T-helper 2 cell treated with Interferon-gamma antibody and Interleukin-4, amounts not matched to agents 5 μg/mL and 100 μg/mL, for 36 hours (primary cell): ENCODE measurements at regions not wholly inside any gene's neighbourhood (a gene's known extent, or its start where the extent isn't known, plus 50 kb on each side); places are given as distances from the start of the nearest gene placed in this dataset.
"Not testable (repeated sequence)": the region's sequence is repeated elsewhere in the genome, so short reads cannot be mapped to it uniquely, and the experiment has no call there.

Experiments
- DNase-seq: peaks from one replicate; pipeline ENCODE4 v3.0.0; 2021; ENCODE audit warnings: low spot score
- H3K27ac Mint-ChIP-seq: one replicate; pipeline ENCODE4 v1.8.0; 2021; ENCODE audit warnings: mild to moderate bottlenecking, mixed read lengths
- H3K27me3 Mint-ChIP-seq: one replicate; pipeline ENCODE4 v1.8.0; 2021; ENCODE audit warnings: low read depth, mixed read lengths
- H3K36me3 Mint-ChIP-seq: one replicate; pipeline ENCODE4 v1.8.0; 2021; ENCODE audit warnings: low read depth, mixed read lengths
- H3K4me1 Mint-ChIP-seq: one replicate; pipeline ENCODE4 v1.8.0; 2021; ENCODE audit warnings: low read depth, mixed read lengths
- H3K4me3 Mint-ChIP-seq: one replicate; pipeline ENCODE4 v1.8.0; 2022; ENCODE audit warnings: mild to moderate bottlenecking, moderate library complexity, mixed read lengths
- H3K9me3 Mint-ChIP-seq: one replicate; pipeline ENCODE4 v1.8.0; 2021; ENCODE audit warnings: mixed read lengths

- no peak overlapping the region for H3K27ac Mint-ChIP-seq
- no peaks in the 10 kb centered on the region for H3K27me3 Mint-ChIP-seq
- H3K4me1 Mint-ChIP-seq, result no peaks in the 10 kb centered on the region
- no peaks in the 10 kb centered on the region for H3K9me3 Mint-ChIP-seq
- no peak for DNase-seq
- no peaks in the 10 kb centered on the region for H3K36me3 Mint-ChIP-seq
- no peak overlapping the region for H3K4me3 Mint-ChIP-seq
These were observed 761.8 kb downstream of the TRAM1L1 start for GRCh38 chr4:116323606-116324005.

- Mint-ChIP-seq H3K27me3 (no peaks in the 10 kb centered on the region), H3K4me3 (no peak overlapping the region), H3K36me3 (no peaks in the 10 kb centered on the region), H3K9me3 (no peaks in the 10 kb centered on the region), H3K4me1 (no peaks in the 10 kb centered on the region), H3K27ac (no peak overlapping the region)
- no peak for DNase-seq
These were observed 763.9 kb downstream of the TRAM1L1 start for GRCh38 chr4:116321471-116321870.

- no peaks in the 10 kb centered on the region for H3K4me1 Mint-ChIP-seq
- no peaks in the 10 kb centered on the region for H3K27me3 Mint-ChIP-seq
- H3K9me3 Mint-ChIP-seq, result no peaks in the 10 kb centered on the region
- H3K36me3 Mint-ChIP-seq, result no peaks in the 10 kb centered on the region
- DNase-seq, result no peak
- H3K27ac Mint-ChIP-seq, result no peak overlapping the region
- no peak overlapping the region for H3K4me3 Mint-ChIP-seq
These were observed 764.5 kb downstream of the TRAM1L1 start for GRCh38 chr4:116320859-116321258.

GRCh38 chr4:116303736-116304188, 781.6 kb downstream of the TRAM1L1 start:
- Mint-ChIP-seq H3K4me3 (no peak overlapping the region), H3K4me1 (no peaks in the 10 kb centered on the region), H3K27ac (no peak overlapping the region), H3K36me3 (no peaks in the 10 kb centered on the region), H3K27me3 (no peaks in the 10 kb centered on the region), H3K9me3 (no peaks in the 10 kb centered on the region)
- no peak for DNase-seq

GRCh38 chr4:116302990-116303735, 782.2 kb downstream of the TRAM1L1 start:
- Mint-ChIP-seq H3K27me3 (no peaks in the 10 kb centered on the region), H3K27ac (no peak overlapping the region), H3K4me3 (no peak overlapping the region), H3K9me3 (no peaks in the 10 kb centered on the region), H3K36me3 (no peaks in the 10 kb centered on the region), H3K4me1 (no peaks in the 10 kb centered on the region)
- no peak for DNase-seq

GRCh38 chr4:116275006-116275405, 810.4 kb downstream of the TRAM1L1 start:
- H3K4me3 Mint-ChIP-seq, result no peak overlapping the region
- no peak overlapping the region for H3K27ac Mint-ChIP-seq
- no peaks in the 10 kb centered on the region for H3K27me3 Mint-ChIP-seq
- no peaks in the 10 kb centered on the region for H3K36me3 Mint-ChIP-seq
- DNase-seq, result no peak
- H3K4me1 Mint-ChIP-seq, result no peaks in the 10 kb centered on the region
- no peaks in the 10 kb centered on the region for H3K9me3 Mint-ChIP-seq

GRCh38 chr4:116272336-116272735, 813.0 kb downstream of the TRAM1L1 start:
- Mint-ChIP-seq H3K36me3 (no peaks in the 10 kb centered on the region), H3K27ac (no peak overlapping the region), H3K27me3 (no peaks in the 10 kb centered on the region), H3K9me3 (no peaks in the 10 kb centered on the region), H3K4me1 (no peaks in the 10 kb centered on the region), H3K4me3 (no peak overlapping the region)
- DNase-seq, result no peak

- not testable (repeated sequence) for H3K36me3 Mint-ChIP-seq, H3K4me3 Mint-ChIP-seq, H3K4me1 Mint-ChIP-seq, H3K27ac Mint-ChIP-seq, H3K27me3 Mint-ChIP-seq, DNase-seq
- H3K9me3 Mint-ChIP-seq, result peaks cover 26% of the 10 kb centered on the region
These were observed 824.4 kb downstream of the TRAM1L1 start for GRCh38 chr4:116260931-116261330.

GRCh38 chr4:116244771-116245170, 840.6 kb downstream of the TRAM1L1 start:
- H3K4me1 Mint-ChIP-seq, result no peaks in the 10 kb centered on the region
- no peak overlapping the region for H3K27ac Mint-ChIP-seq
- no peaks in the 10 kb centered on the region for H3K9me3 Mint-ChIP-seq

GRCh38 chr4:116243431-116243830, 841.9 kb downstream of the TRAM1L1 start:
- no peak overlapping the region for H3K4me3 Mint-ChIP-seq
- no peak for DNase-seq
- no peak overlapping the region for H3K27ac Mint-ChIP-seq
- H3K9me3 Mint-ChIP-seq, result no peaks in the 10 kb centered on the region
- no peaks in the 10 kb centered on the region for H3K4me1 Mint-ChIP-seq
- H3K36me3 Mint-ChIP-seq, result no peaks in the 10 kb centered on the region
- no peaks in the 10 kb centered on the region for H3K27me3 Mint-ChIP-seq

More at GRCh38 chr4:116244771-116245170, 840.6 kb downstream of the TRAM1L1 start:
- no peak for DNase-seq
- Mint-ChIP-seq H3K4me3 (no peak overlapping the region), H3K27me3 (no peaks in the 10 kb centered on the region), H3K36me3 (no peaks in the 10 kb centered on the region)

GRCh38 chr4:116233971-116234370, 851.4 kb downstream of the TRAM1L1 start:
- no peaks in the 10 kb centered on the region for H3K4me1 Mint-ChIP-seq
- no peak overlapping the region for H3K4me3 Mint-ChIP-seq
- H3K9me3 Mint-ChIP-seq, result no peaks in the 10 kb centered on the region
- H3K27me3 Mint-ChIP-seq, result no peaks in the 10 kb centered on the region
- no peak for DNase-seq
- H3K36me3 Mint-ChIP-seq, result no peaks in the 10 kb centered on the region
- no peak overlapping the region for H3K27ac Mint-ChIP-seq

- not testable (repeated sequence) for H3K27me3 Mint-ChIP-seq, H3K9me3 Mint-ChIP-seq, H3K4me3 Mint-ChIP-seq, H3K4me1 Mint-ChIP-seq, DNase-seq, H3K27ac Mint-ChIP-seq, H3K36me3 Mint-ChIP-seq
These were observed 853.4 kb downstream of the TRAM1L1 start for GRCh38 chr4:116231999-116232398.

GRCh38 chr4:116229420-116229819, 856.0 kb downstream of the TRAM1L1 start:
- no peak for DNase-seq
- Mint-ChIP-seq H3K27ac (no peak overlapping the region), H3K27me3 (no peaks in the 10 kb centered on the region), H3K9me3 (no peaks in the 10 kb centered on the region), H3K36me3 (no peaks in the 10 kb centered on the region), H3K4me3 (no peak overlapping the region), H3K4me1 (no peaks in the 10 kb centered on the region)

- Mint-ChIP-seq H3K27ac (no peak overlapping the region), H3K27me3 (no peaks in the 10 kb centered on the region), H3K4me3 (no peak overlapping the region), H3K36me3 (no peaks in the 10 kb centered on the region), H3K4me1 (no peaks in the 10 kb centered on the region), H3K9me3 (no peaks in the 10 kb centered on the region)
- no peak for DNase-seq
These were observed 862.2 kb downstream of the TRAM1L1 start for GRCh38 chr4:116223040-116223732.
